HEK293 (cell line): ENCODE measurements at regions not wholly inside any gene's neighbourhood (a gene's known extent, or its start where the extent isn't known, plus 50 kb on each side); places are given as distances from the start of the nearest gene placed in this dataset.

Source experiments
- GFI1B ChIP-seq: fragments of 450-650 bp; formaldehyde crosslinking; IDR thresholded peaks from 2 replicates; pipeline ENCODE4 v1.5.1; 2016; ENCODE audit warnings: missing biosample characterization, missing genetic modification characterization
- KLF8 ChIP-seq: fragments of 450-650 bp; formaldehyde crosslinking; IDR thresholded peaks from 2 replicates; pipeline ENCODE4 v1.5.1; 2016; ENCODE audit warnings: missing biosample characterization, missing genetic modification characterization
- OVOL3 ChIP-seq: fragments of 450-650 bp; formaldehyde crosslinking; IDR thresholded peaks from 2 replicates; pipeline ENCODE4 v1.5.1; 2016; ENCODE audit warnings: missing biosample characterization, missing genetic modification characterization
- SETDB1 ChIP-seq: IDR thresholded peaks from one replicate; pipeline ENCODE4 v1.6.1; 2017; ENCODE audit warnings: mild to moderate bottlenecking, low read length, moderate library complexity, mixed read lengths; ENCODE audit not compliant: insufficient read length
- TRIM28 ChIP-seq: IDR thresholded peaks from 2 replicates; pipeline ENCODE4 v1.6.1; 2011; ENCODE audit warnings: low read length, control low read depth, borderline replicate concordance
- ZFP3 ChIP-seq: fragments of 450-650 bp; formaldehyde crosslinking; IDR thresholded peaks from 2 replicates; pipeline ENCODE4 v1.5.1; 2016; ENCODE audit warnings: low read depth, missing biosample characterization, missing genetic modification characterization
- ZNF121 ChIP-seq: fragments of 450-650 bp; formaldehyde crosslinking; IDR thresholded peaks from 2 replicates; pipeline ENCODE4 v1.5.1; 2016; ENCODE audit warnings: missing biosample characterization, missing genetic modification characterization
- ZNF140 ChIP-seq: fragments of 450-650 bp; formaldehyde crosslinking; IDR thresholded peaks from 2 replicates; pipeline ENCODE4 v1.5.1; 2016; ENCODE audit warnings: missing biosample characterization, missing genetic modification characterization
- ZNF223 ChIP-seq: fragments of 450-650 bp; formaldehyde crosslinking; IDR thresholded peaks from 2 replicates; pipeline ENCODE4 v1.5.1; 2016; ENCODE audit warnings: missing biosample characterization, missing genetic modification characterization
- ZNF366 ChIP-seq: fragments of 450-650 bp; formaldehyde crosslinking; conservative IDR thresholded peaks from 2 replicates; pipeline ENCODE4 v1.5.1; 2016; ENCODE audit warnings: missing biosample characterization, missing genetic modification characterization
- ZNF514 ChIP-seq: fragments of 450-650 bp; formaldehyde crosslinking; IDR thresholded peaks from 2 replicates; pipeline ENCODE4 v1.5.1; 2016; ENCODE audit warnings: missing biosample characterization, missing genetic modification characterization
- ZNF529 ChIP-seq: fragments of 450-650 bp; formaldehyde crosslinking; IDR thresholded peaks from 2 replicates; pipeline ENCODE4 v1.5.1; 2017; ENCODE audit warnings: missing genetic modification characterization, missing biosample characterization; ENCODE audit not compliant: insufficient replicate concordance
- ZNF544 ChIP-seq: fragments of 450-650 bp; formaldehyde crosslinking; IDR thresholded peaks from 2 replicates; pipeline ENCODE4 v1.5.0; 2017; ENCODE audit warnings: missing biosample characterization, missing genetic modification characterization
- ZNF626 ChIP-seq: fragments of 450-650 bp; sonication (Bioruptor Pico); formaldehyde crosslinking; IDR thresholded peaks from 2 replicates; pipeline ENCODE4 v1.5.1; 2018; ENCODE audit warnings: missing biosample characterization, missing genetic modification characterization, inconsistent platforms
- ZXDB ChIP-seq: fragments of 450-650 bp; formaldehyde crosslinking; IDR thresholded peaks from 2 replicates; pipeline ENCODE4 v1.5.1; 2016; ENCODE audit warnings: missing biosample characterization, missing genetic modification characterization
- TF ChIP-seq, protein P1 (sequence below): fragments of 450-650 bp; formaldehyde crosslinking; conservative IDR thresholded peaks from 2 replicates; pipeline ENCODE4 v1.5.1; 2016; ENCODE audit warnings: low read depth, missing biosample characterization, missing genetic modification characterization
- TF ChIP-seq, protein P2 (sequence below): fragments of 450-650 bp; formaldehyde crosslinking; IDR thresholded peaks from 2 replicates; pipeline ENCODE4 v1.5.1; 2016; ENCODE audit warnings: missing biosample characterization, missing genetic modification characterization, low read depth
- TF ChIP-seq, protein P3 (sequence below): fragments of 450-650 bp; formaldehyde crosslinking; IDR thresholded peaks from 2 replicates; pipeline ENCODE4 v1.5.1; 2017; ENCODE audit warnings: missing biosample characterization, missing genetic modification characterization
- TF ChIP-seq, protein P4 (sequence below): fragments of 450-650 bp; formaldehyde crosslinking; IDR thresholded peaks from 2 replicates; pipeline ENCODE4 v1.5.1; 2017; ENCODE audit warnings: missing biosample characterization, mild to moderate bottlenecking, missing genetic modification characterization, moderate library complexity
- TF ChIP-seq, protein P5 (sequence below): fragments of 450-650 bp; formaldehyde crosslinking; optimal IDR thresholded peaks from 2 replicates; pipeline ENCODE3; 2016; ENCODE audit warnings: missing biosample characterization, mild to moderate bottlenecking, missing genetic modification characterization
- TF ChIP-seq, protein P6 (sequence below): fragments of 450-650 bp; formaldehyde crosslinking; IDR thresholded peaks from 2 replicates; pipeline ENCODE4 v1.5.1; 2016; ENCODE audit warnings: missing biosample characterization, missing genetic modification characterization
- TF ChIP-seq, protein P7 (sequence below): fragments of 450-650 bp; formaldehyde crosslinking; IDR thresholded peaks from 2 replicates; pipeline ENCODE4 v1.5.1; 2016; ENCODE audit warnings: missing biosample characterization, missing genetic modification characterization
- TF ChIP-seq, protein P8 (sequence below): fragments of 450-650 bp; formaldehyde crosslinking; IDR thresholded peaks from 2 replicates; pipeline ENCODE4 v1.5.1; 2016; ENCODE audit warnings: missing biosample characterization, missing genetic modification characterization
- TF ChIP-seq, protein P9 (sequence below): fragments of 450-650 bp; formaldehyde crosslinking; IDR thresholded peaks from 2 replicates; pipeline ENCODE4 v1.5.1; 2016; ENCODE audit warnings: missing biosample characterization, missing genetic modification characterization

DNA sequence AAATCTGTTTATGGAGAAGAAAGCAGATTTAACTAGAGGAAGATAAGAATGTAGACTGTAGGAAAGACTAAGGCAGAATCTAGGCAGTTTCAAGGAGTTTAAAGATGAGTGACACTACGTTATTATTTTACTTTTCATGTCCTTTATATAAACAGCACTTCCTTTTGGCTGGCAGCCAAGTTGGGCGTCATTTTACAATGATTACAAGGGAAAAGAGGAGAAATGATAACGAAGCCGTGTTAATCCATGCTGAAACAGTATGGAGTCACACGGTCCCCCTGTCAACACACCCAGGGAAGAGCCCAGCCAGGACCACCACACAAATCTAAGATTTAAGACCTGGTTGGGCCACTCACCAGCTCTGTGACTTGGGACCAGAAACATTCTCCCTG, 83.7 kb upstream of the NEO1 start (continued):
- TF ChIP-seq, protein P1, sequence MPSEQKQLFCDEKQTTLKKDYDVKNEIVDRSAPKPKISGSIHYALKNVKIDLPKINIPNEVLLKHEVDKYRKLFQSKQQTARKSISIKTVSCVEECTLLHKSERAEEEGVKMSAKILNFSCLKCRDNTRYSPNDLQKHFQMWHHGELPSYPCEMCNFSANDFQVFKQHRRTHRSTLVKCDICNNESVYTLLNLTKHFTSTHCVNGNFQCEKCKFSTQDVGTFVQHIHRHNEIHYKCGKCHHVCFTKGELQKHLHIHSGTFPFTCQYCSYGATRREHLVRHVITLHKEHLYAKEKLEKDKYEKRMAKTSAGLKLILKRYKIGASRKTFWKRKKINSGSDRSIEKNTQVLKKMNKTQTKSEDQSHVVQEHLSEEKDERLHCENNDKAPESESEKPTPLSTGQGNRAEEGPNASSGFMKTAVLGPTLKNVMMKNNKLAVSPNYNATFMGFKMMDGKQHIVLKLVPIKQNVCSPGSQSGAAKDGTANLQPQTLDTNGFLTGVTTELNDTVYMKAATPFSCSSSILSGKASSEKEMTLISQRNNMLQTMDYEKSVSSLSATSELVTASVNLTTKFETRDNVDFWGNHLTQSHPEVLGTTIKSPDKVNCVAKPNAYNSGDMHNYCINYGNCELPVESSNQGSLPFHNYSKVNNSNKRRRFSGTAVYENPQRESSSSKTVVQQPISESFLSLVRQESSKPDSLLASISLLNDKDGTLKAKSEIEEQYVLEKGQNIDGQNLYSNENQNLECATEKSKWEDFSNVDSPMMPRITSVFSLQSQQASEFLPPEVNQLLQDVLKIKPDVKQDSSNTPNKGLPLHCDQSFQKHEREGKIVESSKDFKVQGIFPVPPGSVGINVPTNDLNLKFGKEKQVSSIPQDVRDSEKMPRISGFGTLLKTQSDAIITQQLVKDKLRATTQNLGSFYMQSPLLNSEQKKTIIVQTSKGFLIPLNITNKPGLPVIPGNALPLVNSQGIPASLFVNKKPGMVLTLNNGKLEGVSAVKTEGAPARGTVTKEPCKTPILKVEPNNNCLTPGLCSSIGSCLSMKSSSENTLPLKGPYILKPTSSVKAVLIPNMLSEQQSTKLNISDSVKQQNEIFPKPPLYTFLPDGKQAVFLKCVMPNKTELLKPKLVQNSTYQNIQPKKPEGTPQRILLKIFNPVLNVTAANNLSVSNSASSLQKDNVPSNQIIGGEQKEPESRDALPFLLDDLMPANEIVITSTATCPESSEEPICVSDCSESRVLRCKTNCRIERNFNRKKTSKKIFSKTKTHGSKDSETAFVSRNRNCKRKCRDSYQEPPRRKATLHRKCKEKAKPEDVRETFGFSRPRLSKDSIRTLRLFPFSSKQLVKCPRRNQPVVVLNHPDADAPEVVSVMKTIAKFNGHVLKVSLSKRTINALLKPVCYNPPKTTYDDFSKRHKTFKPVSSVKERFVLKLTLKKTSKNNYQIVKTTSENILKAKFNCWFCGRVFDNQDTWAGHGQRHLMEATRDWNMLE (tag by site-specific recombination) = peak; percentile 27; the same call in 1 of the 2 replicates
- TF ChIP-seq, protein P2, sequence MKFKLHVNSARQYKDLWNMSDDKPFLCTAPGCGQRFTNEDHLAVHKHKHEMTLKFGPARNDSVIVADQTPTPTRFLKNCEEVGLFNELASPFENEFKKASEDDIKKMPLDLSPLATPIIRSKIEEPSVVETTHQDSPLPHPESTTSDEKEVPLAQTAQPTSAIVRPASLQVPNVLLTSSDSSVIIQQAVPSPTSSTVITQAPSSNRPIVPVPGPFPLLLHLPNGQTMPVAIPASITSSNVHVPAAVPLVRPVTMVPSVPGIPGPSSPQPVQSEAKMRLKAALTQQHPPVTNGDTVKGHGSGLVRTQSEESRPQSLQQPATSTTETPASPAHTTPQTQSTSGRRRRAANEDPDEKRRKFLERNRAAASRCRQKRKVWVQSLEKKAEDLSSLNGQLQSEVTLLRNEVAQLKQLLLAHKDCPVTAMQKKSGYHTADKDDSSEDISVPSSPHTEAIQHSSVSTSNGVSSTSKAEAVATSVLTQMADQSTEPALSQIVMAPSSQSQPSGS (tag by site-specific recombination) = peak; percentile 62
- no peak for TF ChIP-seq ZFP3
- TF ChIP-seq, protein P3, sequence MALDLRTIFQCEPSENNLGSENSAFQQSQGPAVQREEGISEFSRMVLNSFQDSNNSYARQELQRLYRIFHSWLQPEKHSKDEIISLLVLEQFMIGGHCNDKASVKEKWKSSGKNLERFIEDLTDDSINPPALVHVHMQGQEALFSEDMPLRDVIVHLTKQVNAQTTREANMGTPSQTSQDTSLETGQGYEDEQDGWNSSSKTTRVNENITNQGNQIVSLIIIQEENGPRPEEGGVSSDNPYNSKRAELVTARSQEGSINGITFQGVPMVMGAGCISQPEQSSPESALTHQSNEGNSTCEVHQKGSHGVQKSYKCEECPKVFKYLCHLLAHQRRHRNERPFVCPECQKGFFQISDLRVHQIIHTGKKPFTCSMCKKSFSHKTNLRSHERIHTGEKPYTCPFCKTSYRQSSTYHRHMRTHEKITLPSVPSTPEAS (tag by site-specific recombination) = no peak
- TF ChIP-seq TRIM28 = no peak
- TF ChIP-seq ZNF626 = 0 out of 2 replicates have a peak, but pooled peaks have one; percentile 58
- TF ChIP-seq, protein P4, sequence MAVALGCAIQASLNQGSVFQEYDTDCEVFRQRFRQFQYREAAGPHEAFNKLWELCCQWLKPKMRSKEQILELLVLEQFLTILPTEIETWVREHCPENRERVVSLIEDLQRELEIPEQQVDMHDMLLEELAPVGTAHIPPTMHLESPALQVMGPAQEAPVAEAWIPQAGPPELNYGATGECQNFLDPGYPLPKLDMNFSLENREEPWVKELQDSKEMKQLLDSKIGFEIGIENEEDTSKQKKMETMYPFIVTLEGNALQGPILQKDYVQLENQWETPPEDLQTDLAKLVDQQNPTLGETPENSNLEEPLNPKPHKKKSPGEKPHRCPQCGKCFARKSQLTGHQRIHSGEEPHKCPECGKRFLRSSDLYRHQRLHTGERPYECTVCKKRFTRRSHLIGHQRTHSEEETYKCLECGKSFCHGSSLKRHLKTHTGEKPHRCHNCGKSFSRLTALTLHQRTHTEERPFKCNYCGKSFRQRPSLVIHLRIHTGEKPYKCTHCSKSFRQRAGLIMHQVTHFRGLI = peak; percentile 99
- TF ChIP-seq GFI1B = no peak
- TF ChIP-seq ZNF544 (tag by site-specific recombination) = peak; percentile 82
- TF ChIP-seq ZNF140 (tag by site-specific recombination) = no peak
- TF ChIP-seq, protein P5, sequence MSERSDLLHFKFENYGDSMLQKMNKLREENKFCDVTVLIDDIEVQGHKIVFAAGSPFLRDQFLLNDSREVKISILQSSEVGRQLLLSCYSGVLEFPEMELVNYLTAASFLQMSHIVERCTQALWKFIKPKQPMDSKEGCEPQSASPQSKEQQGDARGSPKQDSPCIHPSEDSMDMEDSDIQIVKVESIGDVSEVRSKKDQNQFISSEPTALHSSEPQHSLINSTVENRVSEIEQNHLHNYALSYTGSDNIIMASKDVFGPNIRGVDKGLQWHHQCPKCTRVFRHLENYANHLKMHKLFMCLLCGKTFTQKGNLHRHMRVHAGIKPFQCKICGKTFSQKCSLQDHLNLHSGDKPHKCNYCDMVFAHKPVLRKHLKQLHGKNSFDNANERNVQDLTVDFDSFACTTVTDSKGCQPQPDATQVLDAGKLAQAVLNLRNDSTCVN (tag by site-specific recombination) = no peak
- TF ChIP-seq ZNF223 (tag by site-specific recombination) = no peak
- TF ChIP-seq ZNF529 = no peak
- TF ChIP-seq OVOL3 = peak; percentile 44; the same call in 1 of the 2 replicates
- TF ChIP-seq ZNF121 (tag by site-specific recombination) = no peak
- TF ChIP-seq, protein P6, sequence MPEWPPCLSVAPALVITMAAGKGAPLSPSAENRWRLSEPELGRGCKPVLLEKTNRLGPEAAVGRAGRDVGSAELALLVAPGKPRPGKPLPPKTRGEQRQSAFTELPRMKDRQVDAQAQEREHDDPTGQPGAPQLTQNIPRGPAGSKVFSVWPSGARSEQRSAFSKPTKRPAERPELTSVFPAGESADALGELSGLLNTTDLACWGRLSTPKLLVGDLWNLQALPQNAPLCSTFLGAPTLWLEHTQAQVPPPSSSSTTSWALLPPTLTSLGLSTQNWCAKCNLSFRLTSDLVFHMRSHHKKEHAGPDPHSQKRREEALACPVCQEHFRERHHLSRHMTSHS (tag by site-specific recombination) = no peak
- TF ChIP-seq, protein P7, sequence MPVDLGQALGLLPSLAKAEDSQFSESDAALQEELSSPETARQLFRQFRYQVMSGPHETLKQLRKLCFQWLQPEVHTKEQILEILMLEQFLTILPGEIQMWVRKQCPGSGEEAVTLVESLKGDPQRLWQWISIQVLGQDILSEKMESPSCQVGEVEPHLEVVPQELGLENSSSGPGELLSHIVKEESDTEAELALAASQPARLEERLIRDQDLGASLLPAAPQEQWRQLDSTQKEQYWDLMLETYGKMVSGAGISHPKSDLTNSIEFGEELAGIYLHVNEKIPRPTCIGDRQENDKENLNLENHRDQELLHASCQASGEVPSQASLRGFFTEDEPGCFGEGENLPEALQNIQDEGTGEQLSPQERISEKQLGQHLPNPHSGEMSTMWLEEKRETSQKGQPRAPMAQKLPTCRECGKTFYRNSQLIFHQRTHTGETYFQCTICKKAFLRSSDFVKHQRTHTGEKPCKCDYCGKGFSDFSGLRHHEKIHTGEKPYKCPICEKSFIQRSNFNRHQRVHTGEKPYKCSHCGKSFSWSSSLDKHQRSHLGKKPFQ (tag by site-specific recombination) = no peak
- peak; percentile 64 for TF ChIP-seq ZNF366 (tag by site-specific recombination)
- no peak; the same call in 1 of the 2 replicates for TF ChIP-seq ZXDB (tag by site-specific recombination)
- TF ChIP-seq, protein P8, sequence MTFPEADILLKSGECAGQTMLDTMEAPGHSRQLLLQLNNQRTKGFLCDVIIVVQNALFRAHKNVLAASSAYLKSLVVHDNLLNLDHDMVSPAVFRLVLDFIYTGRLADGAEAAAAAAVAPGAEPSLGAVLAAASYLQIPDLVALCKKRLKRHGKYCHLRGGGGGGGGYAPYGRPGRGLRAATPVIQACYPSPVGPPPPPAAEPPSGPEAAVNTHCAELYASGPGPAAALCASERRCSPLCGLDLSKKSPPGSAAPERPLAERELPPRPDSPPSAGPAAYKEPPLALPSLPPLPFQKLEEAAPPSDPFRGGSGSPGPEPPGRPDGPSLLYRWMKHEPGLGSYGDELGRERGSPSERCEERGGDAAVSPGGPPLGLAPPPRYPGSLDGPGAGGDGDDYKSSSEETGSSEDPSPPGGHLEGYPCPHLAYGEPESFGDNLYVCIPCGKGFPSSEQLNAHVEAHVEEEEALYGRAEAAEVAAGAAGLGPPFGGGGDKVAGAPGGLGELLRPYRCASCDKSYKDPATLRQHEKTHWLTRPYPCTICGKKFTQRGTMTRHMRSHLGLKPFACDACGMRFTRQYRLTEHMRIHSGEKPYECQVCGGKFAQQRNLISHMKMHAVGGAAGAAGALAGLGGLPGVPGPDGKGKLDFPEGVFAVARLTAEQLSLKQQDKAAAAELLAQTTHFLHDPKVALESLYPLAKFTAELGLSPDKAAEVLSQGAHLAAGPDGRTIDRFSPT = no peak
- TF ChIP-seq KLF8 (tag by site-specific recombination) = no peak; the same call in 1 of the 2 replicates
- TF ChIP-seq, protein P9, sequence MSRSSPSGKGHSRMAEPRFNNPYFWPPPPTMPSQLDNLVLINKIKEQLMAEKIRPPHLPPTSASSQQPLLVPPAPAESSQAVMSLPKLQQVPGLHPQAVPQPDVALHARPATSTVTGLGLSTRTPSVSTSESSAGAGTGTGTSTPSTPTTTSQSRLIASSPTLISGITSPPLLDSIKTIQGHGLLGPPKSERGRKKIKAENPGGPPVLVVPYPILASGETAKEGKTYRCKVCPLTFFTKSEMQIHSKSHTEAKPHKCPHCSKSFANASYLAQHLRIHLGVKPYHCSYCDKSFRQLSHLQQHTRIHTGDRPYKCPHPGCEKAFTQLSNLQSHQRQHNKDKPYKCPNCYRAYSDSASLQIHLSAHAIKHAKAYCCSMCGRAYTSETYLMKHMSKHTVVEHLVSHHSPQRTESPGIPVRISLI = no peak
- TF ChIP-seq SETDB1 = no peak
- TF ChIP-seq ZNF514 (tag by site-specific recombination) = no peak
